Caco-2 (cell line): ENCODE measurements at regions not wholly inside any gene's neighbourhood (a gene's known extent, or its start where the extent isn't known, plus 50 kb on each side); places are given as distances from the start of the nearest gene placed in this dataset.

Experiments
- BruUV-seq: library from RNA; stranded (reverse); fragments of 400-500 nt; replicated peaks from 2 replicates; lab custom pipeline; 2021; lab: Mats Ljungman, UMichigan
- CTCF ChIA-PET: fragments of 300-600 bp; sonication (Branson Sonifier 250); formaldehyde crosslinking; loops from one replicate; lab custom pipeline; 2022; ENCODE audit warnings: antibody characterized with exemption; lab: Charles Lee
- POLR2A ChIA-PET: fragments of 300-600 bp; sonication (Branson Sonifier 250); formaldehyde crosslinking; loops from one replicate; lab custom pipeline; 2022; ENCODE audit warnings: antibody characterized with exemption; lab: Charles Lee
- DNase-seq, 2 experiments: peaks; one replicate each; pipeline versions ENCODE4 v3.0.0 to v3.0.0-alpha.2; 2020 to 2022
- H3K27me3 ChIP-seq: replicated peaks from 2 replicates; pipeline ENCODE4 v1.6.0; 2011; ENCODE audit warnings: low read length; ENCODE audit not compliant: control insufficient read depth, insufficient read depth
- H3K36me3 ChIP-seq: 2 replicates; pipeline ENCODE4 v1.5.1; 2011; ENCODE audit warnings: low read length; ENCODE audit not compliant: control insufficient read depth, insufficient read depth
- H3K4me1 ChIP-seq: fragments of 250-450 bp; sonication (Bioruptor Pico); 2 replicates; pipeline ENCODE4 v1.5.1; 2020; ENCODE audit warnings: mild to moderate bottlenecking
- H3K4me3 ChIP-seq: 2 replicates; pipeline ENCODE4 v1.5.1; 2011; ENCODE audit warnings: low read depth, mild to moderate bottlenecking, control low read depth, low read length
- H3K9me3 ChIP-seq: fragments of 250-450 bp; sonication (Bioruptor Pico); 2 replicates; pipeline ENCODE4 v1.5.1; 2020; ENCODE audit warnings: mild to moderate bottlenecking, moderate library complexity
- H3K27ac Mint-ChIP-seq: one replicate; pipeline ENCODE4 v1.8.0; 2022; ENCODE audit warnings: mixed read lengths; ENCODE audit not compliant: unreplicated experiment
- H3K27me3 Mint-ChIP-seq: one replicate; pipeline ENCODE4 v1.8.0; 2022; ENCODE audit warnings: mixed read lengths; ENCODE audit not compliant: insufficient read depth, unreplicated experiment
- H3K36me3 Mint-ChIP-seq: one replicate; pipeline ENCODE4 v1.8.0; 2022; ENCODE audit warnings: mild to moderate bottlenecking, mixed read lengths; ENCODE audit not compliant: insufficient read depth, unreplicated experiment
- H3K4me1 Mint-ChIP-seq: one replicate; pipeline ENCODE4 v1.8.0; 2022; ENCODE audit warnings: low read depth, mixed read lengths; ENCODE audit not compliant: unreplicated experiment
- H3K4me3 Mint-ChIP-seq: one replicate; pipeline ENCODE4 v1.8.0; 2022; ENCODE audit warnings: mild to moderate bottlenecking, moderate library complexity, mixed read lengths; ENCODE audit not compliant: unreplicated experiment
- H3K9me3 Mint-ChIP-seq: one replicate; pipeline ENCODE4 v1.8.0; 2022; ENCODE audit warnings: mixed read lengths; ENCODE audit not compliant: unreplicated experiment
- CTCF ChIP-seq, 2 experiments: fragments of 200-600 bp in 1 of 2; IDR thresholded peaks; 1 replicate in 1 of 2; 2 replicates in 1 of 2; pipeline versions ENCODE4 v1.5.1 to v1.8.0; 2011 to 2022; ENCODE audit warnings: antibody characterized with exemption in 1 of 2, control low read depth in 1 of 2, inconsistent platforms in 1 of 2, low read depth in 1 of 2, low read length in 1 of 2, mild to moderate bottlenecking in 1 of 2, moderate library complexity in 1 of 2; ENCODE audit not compliant: insufficient read depth in 1 of 2, severe bottlenecking in 1 of 2, unreplicated experiment in 1 of 2
- intact Hi-C: fragments of 100-400 bp; cut with micrococcal nuclease; formaldehyde crosslinking; loops from one replicate; pipeline ENCODE4 v1.10.0; 2022; ENCODE audit not compliant: unreplicated experiment

DNA sequence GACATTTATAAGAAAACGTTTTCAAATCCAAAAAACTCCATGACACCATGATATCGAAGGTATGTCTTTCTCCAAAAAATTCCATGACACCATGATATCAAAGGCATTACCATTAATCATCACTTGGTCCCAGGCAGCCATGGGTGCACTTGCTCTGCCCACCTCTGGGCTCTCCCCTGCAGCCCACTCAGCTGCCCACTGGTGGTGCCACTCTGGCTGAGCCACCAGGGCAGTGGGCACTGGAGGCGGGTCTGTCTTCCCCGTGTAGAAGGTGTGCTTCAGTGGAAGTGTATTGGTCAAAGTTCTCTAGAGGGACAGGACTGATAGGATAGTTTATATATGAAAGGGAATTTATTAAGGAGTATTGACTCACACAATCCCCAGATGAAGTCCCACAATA, 240.4 kb downstream of the KLF6 start:
- Mint-ChIP-seq H3K9me3 (no peaks in the 10 kb centered on the region), H3K4me3 (no peak overlapping the region), H3K27me3 (no peaks in the 10 kb centered on the region), H3K4me1 (peaks cover 5% of the 10 kb centered on the region), H3K27ac (no peak overlapping the region), H3K36me3 (no peaks in the 10 kb centered on the region)
- intact Hi-C loops, result no loop called here
- no peak for TF ChIP-seq CTCF (IDR thresholded peaks at IDR 0.05; ENCODE audit: insufficient read depth in 1 of 2, low read depth in 1 of 2, low read length in 1 of 2, severe bottlenecking in 1 of 2, unreplicated experiment in 1 of 2)
- H3K36me3 ChIP-seq, result no peaks in the 10 kb centered on the region
- DNase-seq, result no peak
- no peak overlapping the region for H3K4me3 ChIP-seq
- POLR2A ChIA-PET, result no interaction called here
- H3K9me3 ChIP-seq, result no peaks in the 10 kb centered on the region
- H3K27me3 ChIP-seq, result no peaks in the 10 kb centered on the region
- no peaks in the 10 kb centered on the region for H3K4me1 ChIP-seq
- BruUV-seq, result no TSS peak
- CTCF ChIA-PET, result no interaction called here

GRCh38 chr10:3542185-3542611, 242.8 kb downstream of the KLF6 start:
- H3K4me1 ChIP-seq, result peaks cover 21% of the 10 kb centered on the region
- H3K27ac Mint-ChIP-seq, result no peak overlapping the region
- no peaks in the 10 kb centered on the region for H3K36me3 Mint-ChIP-seq
- H3K36me3 ChIP-seq, result no peaks in the 10 kb centered on the region
- H3K4me1 Mint-ChIP-seq, result peaks cover 20% of the 10 kb centered on the region
- no peaks in the 10 kb centered on the region for H3K27me3 ChIP-seq
- no peak for DNase-seq
- no peak overlapping the region for H3K4me3 ChIP-seq
- H3K9me3 ChIP-seq, result no peaks in the 10 kb centered on the region
- BruUV-seq, result no TSS peak
- TF ChIP-seq CTCF (IDR thresholded peaks at IDR 0.05; ENCODE audit: insufficient read depth in 1 of 2, low read depth in 1 of 2, low read length in 1 of 2, severe bottlenecking in 1 of 2, unreplicated experiment in 1 of 2), result no peak
- ChIA-PET CTCF (no interaction called here), POLR2A (no interaction called here)
- H3K4me3 Mint-ChIP-seq, result no peak overlapping the region
- intact Hi-C loops, result no loop called here
- no peaks in the 10 kb centered on the region for H3K9me3 Mint-ChIP-seq
- H3K27me3 Mint-ChIP-seq, result no peaks in the 10 kb centered on the region

- H3K36me3 Mint-ChIP-seq, result no peaks in the 10 kb centered on the region
- Histone ChIP-seq H3K36me3 (no peaks in the 10 kb centered on the region), H3K4me1 (peaks cover 21% of the 10 kb centered on the region), H3K27me3 (no peaks in the 10 kb centered on the region), H3K4me3 (no peak overlapping the region), H3K9me3 (no peaks in the 10 kb centered on the region)
- H3K4me3 Mint-ChIP-seq, result no peak overlapping the region
- no peak for TF ChIP-seq CTCF (IDR thresholded peaks at IDR 0.05; ENCODE audit: insufficient read depth in 1 of 2, low read depth in 1 of 2, low read length in 1 of 2, severe bottlenecking in 1 of 2, unreplicated experiment in 1 of 2)
- ChIA-PET CTCF (no interaction called here), POLR2A (no interaction called here)
- peak overlapping the region; percentile 75 for H3K27ac Mint-ChIP-seq
- intact Hi-C loops, result no loop called here
- H3K4me1 Mint-ChIP-seq, result peaks cover 20% of the 10 kb centered on the region
- no peaks in the 10 kb centered on the region for H3K9me3 Mint-ChIP-seq
- BruUV-seq, result no TSS peak
- DNase-seq, result no peak
- H3K27me3 Mint-ChIP-seq, result no peaks in the 10 kb centered on the region
Measured at GRCh38 chr10:3539696-3540383, 245.2 kb downstream of the KLF6 start.
